PC-9 (cell line): ENCODE measurements at regions not wholly inside any gene's neighbourhood (a gene's known extent, or its start where the extent isn't known, plus 50 kb on each side); places are given as distances from the start of the nearest gene placed in this dataset.

Source experiments
- BruUV-seq: library from RNA; stranded (reverse); fragments of 400-500 nt; replicated peaks from 2 replicates; lab custom pipeline; 2021; lab: Mats Ljungman, UMichigan
- CTCF ChIA-PET: fragments of 300-600 bp; sonication (Branson Sonifier 250); formaldehyde crosslinking; loops from one replicate; lab custom pipeline; 2022; ENCODE audit warnings: antibody characterized with exemption; lab: Charles Lee
- POLR2A ChIA-PET: fragments of 300-600 bp; sonication (Branson Sonifier 250); formaldehyde crosslinking; loops from one replicate; lab custom pipeline; 2022; ENCODE audit warnings: antibody characterized with exemption; ENCODE audit not compliant: unreplicated experiment; lab: Charles Lee
- DNase-seq, 2 experiments: peaks; one replicate each; pipeline versions ENCODE4 v3.0.0 to v3.0.0-alpha.2; 2015 to 2022; ENCODE audit warnings: mixed read lengths in 1 of 2
- H2AFZ ChIP-seq: fragments of 200-600 bp; sonication (generic); 2 replicates; pipeline ENCODE4 v1.8.1; 2017; ENCODE audit warnings: antibody characterized with exemption
- H3F3A ChIP-seq: fragments of 200-600 bp; sonication (generic); 2 replicates; pipeline ENCODE4 v1.8.1; 2017; ENCODE audit warnings: antibody characterized with exemption, mild to moderate bottlenecking, low read depth; ENCODE audit not compliant: insufficient read depth
- H3K27ac ChIP-seq: fragments of 200-600 bp; sonication (generic); 2 replicates; pipeline ENCODE4 v1.6.1; 2016; ENCODE audit warnings: mixed run types
- H3K27me3 ChIP-seq: fragments of 200-600 bp; sonication (generic); 2 replicates; pipeline ENCODE4 v1.6.1; 2016; ENCODE audit warnings: low read depth, mixed run types; ENCODE audit not compliant: insufficient read depth
- H3K36me3 ChIP-seq: fragments of 200-600 bp; sonication (generic); 2 replicates; pipeline ENCODE4 v1.6.1; 2016; ENCODE audit warnings: low read depth, mixed run types
- H3K4me1 ChIP-seq: fragments of 200-600 bp; sonication (generic); replicated peaks from 2 replicates; pipeline ENCODE4 v1.6.1; 2016; ENCODE audit warnings: mixed run types; ENCODE audit not compliant: insufficient read depth
- H3K4me2 ChIP-seq: fragments of 200-600 bp; sonication (generic); 2 replicates; pipeline ENCODE4 v1.6.1; 2017; ENCODE audit warnings: mixed run types
- H3K4me3 ChIP-seq: fragments of 200-600 bp; sonication (generic); 2 replicates; pipeline ENCODE4 v1.6.1; 2016; ENCODE audit warnings: mixed run types
- H3K79me2 ChIP-seq: fragments of 200-600 bp; sonication (generic); 2 replicates; pipeline ENCODE4 v1.6.1; 2017; ENCODE audit warnings: low read depth, mixed run types
- H3K9me2 ChIP-seq: fragments of 200-600 bp; sonication (generic); 2 replicates; pipeline ENCODE4 v1.8.1; 2017; ENCODE audit warnings: mild to moderate bottlenecking; ENCODE audit not compliant: insufficient read depth
- H3K9me3 ChIP-seq: fragments of 200-600 bp; sonication (generic); 2 replicates; pipeline ENCODE4 v1.8.1; 2016; ENCODE audit warnings: low read depth; ENCODE audit not compliant: insufficient read depth
- H4K20me1 ChIP-seq: fragments of 200-600 bp; sonication (generic); 2 replicates; pipeline ENCODE4 v1.8.1; 2017; ENCODE audit not compliant: insufficient read depth
- EZH2 ChIP-seq: fragments of 200-600 bp; sonication (generic); IDR thresholded peaks from 2 replicates; pipeline ENCODE4 v1.8.0; 2017; ENCODE audit warnings: antibody characterized with exemption, low read depth
- intact Hi-C: fragments of 100-400 bp; cut with micrococcal nuclease; formaldehyde crosslinking; loops from one replicate; pipeline ENCODE4 v1.10.0; 2022; ENCODE audit not compliant: unreplicated experiment
- TF ChIP-seq, protein P1 (sequence below): fragments of 200-600 bp; sonication (generic); conservative IDR thresholded peaks from 2 replicates; pipeline ENCODE4 v1.6.1; 2017; ENCODE audit warnings: mixed run types, antibody characterized with exemption, mild to moderate bottlenecking, moderate library complexity

DNA sequence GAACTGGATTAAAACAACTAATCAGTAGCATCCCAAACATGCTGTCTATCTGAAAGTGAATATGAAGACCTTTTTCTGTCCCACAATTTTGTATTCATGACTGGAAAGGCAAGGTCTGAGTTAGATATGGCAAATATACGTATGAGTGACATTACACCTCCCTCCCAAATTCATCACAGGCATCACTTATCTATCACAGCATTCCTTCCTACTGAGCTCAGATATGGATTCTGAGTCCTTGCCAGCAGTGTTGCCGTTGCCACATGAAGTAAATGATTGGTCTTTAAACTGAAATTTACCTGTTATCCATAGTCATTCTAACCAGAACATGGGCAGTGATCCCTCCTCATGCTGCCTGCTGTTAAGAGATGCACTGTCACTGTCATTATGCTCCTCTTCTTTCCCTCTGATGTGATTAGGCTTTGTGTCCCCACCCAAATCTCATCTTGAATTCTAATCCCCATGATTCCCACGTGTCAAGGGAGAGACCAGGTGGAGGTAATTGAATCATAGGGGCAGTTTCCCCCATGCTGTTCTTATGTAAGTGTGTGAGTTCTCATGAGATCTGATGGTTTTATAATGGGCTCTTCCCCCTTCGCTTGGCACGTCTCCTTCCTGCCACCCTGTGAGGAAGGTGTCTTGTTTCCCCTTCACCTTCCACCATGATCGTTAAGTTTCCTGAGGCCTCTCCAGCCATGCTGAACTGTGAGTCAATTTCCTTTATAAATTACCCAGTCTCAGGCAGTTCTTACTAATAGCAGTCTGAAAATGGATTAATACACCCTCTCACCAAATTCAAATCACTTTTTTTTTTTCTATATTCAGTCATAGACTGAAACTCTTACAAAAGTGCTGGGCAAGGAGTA lies 288.4 kb downstream of the NUAK1 start:
- Histone ChIP-seq H3K9me2 (no peaks in the 10 kb centered on the region), H3K27me3 (no peaks in the 10 kb centered on the region), H4K20me1 (no peaks in the 10 kb centered on the region), H3K4me2 (no peak overlapping the region), H3K4me1 (no peaks in the 10 kb centered on the region), H3K27ac (no peak overlapping the region), H3K4me3 (no peak overlapping the region), H3K9me3 (no peaks in the 10 kb centered on the region), H3K36me3 (no peaks in the 10 kb centered on the region), H2AFZ (no peak overlapping the region), H3F3A (no peaks in the 10 kb centered on the region), H3K79me2 (no peaks in the 10 kb centered on the region)
- no TSS peak for BruUV-seq
- ChIA-PET POLR2A (interaction anchor here (0.6 kb wide), 1 partner anchor 84 kb away, joined by 3 read pairs; no protein-coding TSS in a partner anchor), CTCF (no interaction called here)
- intact Hi-C loops = no loop called here
- TF ChIP-seq EZH2 = no peak
- TF ChIP-seq, protein P1, sequence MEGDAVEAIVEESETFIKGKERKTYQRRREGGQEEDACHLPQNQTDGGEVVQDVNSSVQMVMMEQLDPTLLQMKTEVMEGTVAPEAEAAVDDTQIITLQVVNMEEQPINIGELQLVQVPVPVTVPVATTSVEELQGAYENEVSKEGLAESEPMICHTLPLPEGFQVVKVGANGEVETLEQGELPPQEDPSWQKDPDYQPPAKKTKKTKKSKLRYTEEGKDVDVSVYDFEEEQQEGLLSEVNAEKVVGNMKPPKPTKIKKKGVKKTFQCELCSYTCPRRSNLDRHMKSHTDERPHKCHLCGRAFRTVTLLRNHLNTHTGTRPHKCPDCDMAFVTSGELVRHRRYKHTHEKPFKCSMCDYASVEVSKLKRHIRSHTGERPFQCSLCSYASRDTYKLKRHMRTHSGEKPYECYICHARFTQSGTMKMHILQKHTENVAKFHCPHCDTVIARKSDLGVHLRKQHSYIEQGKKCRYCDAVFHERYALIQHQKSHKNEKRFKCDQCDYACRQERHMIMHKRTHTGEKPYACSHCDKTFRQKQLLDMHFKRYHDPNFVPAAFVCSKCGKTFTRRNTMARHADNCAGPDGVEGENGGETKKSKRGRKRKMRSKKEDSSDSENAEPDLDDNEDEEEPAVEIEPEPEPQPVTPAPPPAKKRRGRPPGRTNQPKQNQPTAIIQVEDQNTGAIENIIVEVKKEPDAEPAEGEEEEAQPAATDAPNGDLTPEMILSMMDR = no peak
- no peak for DNase-seq

DNA sequence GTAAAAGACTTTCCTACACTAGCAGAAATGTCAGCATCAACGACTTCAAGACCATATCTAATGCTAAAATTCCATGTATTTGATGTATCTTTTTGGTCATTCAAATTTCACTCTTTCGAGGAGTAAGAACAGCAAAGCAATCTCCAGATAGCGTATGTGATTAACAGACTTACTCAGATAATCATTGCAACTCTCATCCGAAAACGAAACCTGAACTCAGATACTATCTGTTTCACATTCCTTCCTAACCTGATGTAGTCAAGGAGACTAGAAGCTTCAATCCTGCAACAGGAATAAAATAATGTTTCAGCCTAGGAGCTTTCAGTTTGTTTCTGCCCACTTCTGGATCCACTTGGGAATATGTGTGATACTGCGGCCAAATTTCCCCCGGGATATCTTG lies 286.3 kb downstream of the NUAK1 start:
- H2AFZ ChIP-seq = no peak overlapping the region
- no peak for DNase-seq
- no TSS peak for BruUV-seq
- intact Hi-C loops = no loop called here
- H3K9me2 ChIP-seq = no peaks in the 10 kb centered on the region
- ChIA-PET CTCF (no interaction called here), POLR2A (no interaction called here)
- TF ChIP-seq, protein P1 = no peak
- TF ChIP-seq EZH2 = no peak
- H3F3A ChIP-seq = no peaks in the 10 kb centered on the region
- H3K4me2 ChIP-seq = no peak overlapping the region
- H3K9me3 ChIP-seq = no peaks in the 10 kb centered on the region
- no peaks in the 10 kb centered on the region for H3K27me3 ChIP-seq
- H4K20me1 ChIP-seq = no peaks in the 10 kb centered on the region
- H3K36me3 ChIP-seq = no peaks in the 10 kb centered on the region
- H3K27ac ChIP-seq = no peak overlapping the region
- no peaks in the 10 kb centered on the region for H3K79me2 ChIP-seq
- no peak overlapping the region for H3K4me3 ChIP-seq
- no peaks in the 10 kb centered on the region for H3K4me1 ChIP-seq

DNA sequence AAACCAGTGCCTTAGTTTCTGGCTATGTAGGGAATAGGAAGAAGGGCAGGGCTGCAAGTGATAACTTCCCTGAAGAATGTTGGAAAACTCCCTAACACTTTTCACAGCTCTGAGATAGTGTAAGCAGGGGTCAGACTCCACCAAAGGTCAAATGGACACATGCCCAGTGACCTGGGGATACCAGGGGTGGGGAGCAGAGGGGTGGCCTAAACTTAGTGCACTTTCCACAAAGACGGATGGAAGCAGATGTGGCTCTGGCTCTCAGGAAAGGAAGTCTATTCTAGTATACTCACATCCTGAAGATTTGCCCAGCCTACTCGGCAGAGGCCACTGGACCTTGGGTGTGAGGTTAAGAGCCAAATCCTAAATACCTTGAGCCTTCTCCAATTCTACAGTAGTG lies 285.8 kb downstream of the NUAK1 start:
- Histone ChIP-seq H3K9me2 (no peaks in the 10 kb centered on the region), H3K4me1 (no peaks in the 10 kb centered on the region), H3K9me3 (no peaks in the 10 kb centered on the region), H3K36me3 (no peaks in the 10 kb centered on the region), H3K4me2 (no peak overlapping the region), H3K4me3 (no peak overlapping the region), H3K27me3 (no peaks in the 10 kb centered on the region), H2AFZ (no peak overlapping the region), H4K20me1 (no peaks in the 10 kb centered on the region), H3F3A (no peaks in the 10 kb centered on the region), H3K79me2 (no peaks in the 10 kb centered on the region), H3K27ac (no peak overlapping the region)
- ChIA-PET POLR2A (no interaction called here), CTCF (no interaction called here)
- no TSS peak for BruUV-seq
- no peak for DNase-seq
- intact Hi-C loops = no loop called here
- no peak for TF ChIP-seq EZH2
- TF ChIP-seq, protein P1 = no peak
